ENCODE measurements at regions not wholly inside any gene's neighbourhood (a gene's known extent, or its start where the extent isn't known, plus 50 kb on each side); places are given as distances from the start of the nearest gene placed in this dataset.

DNA sequence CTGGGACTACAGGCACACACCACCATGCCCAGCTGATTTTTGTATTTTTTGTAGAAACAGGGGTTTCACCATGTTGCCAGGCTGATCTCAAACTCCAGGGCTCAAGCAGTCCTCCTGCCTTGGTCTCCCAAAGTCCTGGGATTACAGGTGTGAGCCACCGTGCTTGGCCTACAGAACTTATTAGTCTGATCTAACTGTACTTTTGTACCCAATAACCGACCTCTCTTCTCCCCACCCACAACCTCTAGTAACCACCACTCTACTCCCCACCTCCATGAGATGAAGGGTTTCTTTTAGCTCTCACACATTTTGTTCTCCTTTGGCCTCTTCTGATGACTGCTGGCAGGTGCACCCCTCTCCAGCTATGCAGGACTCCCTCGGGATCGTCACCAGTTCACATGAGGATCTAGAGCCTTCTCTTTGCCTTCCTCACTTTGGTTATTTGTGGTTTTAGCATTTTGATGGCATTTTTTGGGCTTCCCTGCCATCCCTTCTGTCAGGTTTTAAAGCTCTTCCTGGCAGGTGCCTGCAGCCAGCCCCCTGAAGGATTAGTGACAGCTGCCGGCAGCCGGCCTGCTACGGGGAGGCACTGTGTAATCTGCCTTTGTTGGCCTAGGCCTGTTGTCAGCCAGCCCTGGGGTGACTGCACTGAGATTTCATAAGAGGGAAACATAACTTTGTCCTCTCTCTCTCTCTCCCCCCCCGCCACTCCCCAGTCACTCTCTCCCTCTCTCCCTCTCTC lies 99.8 kb upstream of the ATP1A1 start (continued):
- TF ChIP-seq FOXO1 (CRISPR knock-in tag; IDR thresholded peaks at IDR 0.05) (peak; percentile 54; the same call in 1 of the 2 replicates), ZNF598 (CRISPR knock-in tag; IDR thresholded peaks at IDR 0.05; ENCODE audit: borderline replicate concordance) (no peak), RXRB (CRISPR knock-in tag; IDR thresholded peaks at IDR 0.05; ENCODE audit: borderline replicate concordance) (0 out of 2 replicates have a peak, but pooled peaks have one; percentile 32), MAZ (IDR thresholded peaks at IDR 0.05; ENCODE audit: borderline replicate concordance, low read depth, low read length) (no peak), MAZ (CRISPR knock-in tag; IDR thresholded peaks at IDR 0.05; ENCODE audit: low read depth) (peak; percentile 61; the same call in 1 of the 2 replicates), RARA (CRISPR knock-in tag; IDR thresholded peaks at IDR 0.05) (peak; percentile 45; the same call in 1 of the 2 replicates), HOXA9 (CRISPR knock-in tag; IDR thresholded peaks at IDR 0.05; ENCODE audit: borderline replicate concordance) (no peak), PITX1 (CRISPR knock-in tag; IDR thresholded peaks at IDR 0.05) (peak; percentile 88), GLI4 (CRISPR knock-in tag; IDR thresholded peaks at IDR 0.05; ENCODE audit: borderline replicate concordance) (peak; percentile 43; the same call in 1 of the 2 replicates), PHF8 (CRISPR knock-in tag; IDR thresholded peaks at IDR 0.05) (0 out of 2 replicates have a peak, but pooled peaks have one; percentile 42)
- TF ChIP-seq, protein P1, sequence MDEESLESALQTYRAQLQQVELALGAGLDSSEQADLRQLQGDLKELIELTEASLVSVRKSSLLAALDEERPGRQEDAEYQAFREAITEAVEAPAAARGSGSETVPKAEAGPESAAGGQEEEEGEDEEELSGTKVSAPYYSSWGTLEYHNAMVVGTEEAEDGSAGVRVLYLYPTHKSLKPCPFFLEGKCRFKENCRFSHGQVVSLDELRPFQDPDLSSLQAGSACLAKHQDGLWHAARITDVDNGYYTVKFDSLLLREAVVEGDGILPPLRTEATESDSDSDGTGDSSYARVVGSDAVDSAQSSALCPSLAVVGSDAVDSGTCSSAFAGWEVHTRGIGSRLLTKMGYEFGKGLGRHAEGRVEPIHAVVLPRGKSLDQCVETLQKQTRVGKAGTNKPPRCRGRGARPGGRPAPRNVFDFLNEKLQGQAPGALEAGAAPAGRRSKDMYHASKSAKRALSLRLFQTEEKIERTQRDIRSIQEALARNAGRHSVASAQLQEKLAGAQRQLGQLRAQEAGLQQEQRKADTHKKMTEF (CRISPR knock-in tag; IDR thresholded peaks at IDR 0.05): peak; percentile 38; the same call in 1 of the 2 replicates
- TF ChIP-seq, protein P2, sequence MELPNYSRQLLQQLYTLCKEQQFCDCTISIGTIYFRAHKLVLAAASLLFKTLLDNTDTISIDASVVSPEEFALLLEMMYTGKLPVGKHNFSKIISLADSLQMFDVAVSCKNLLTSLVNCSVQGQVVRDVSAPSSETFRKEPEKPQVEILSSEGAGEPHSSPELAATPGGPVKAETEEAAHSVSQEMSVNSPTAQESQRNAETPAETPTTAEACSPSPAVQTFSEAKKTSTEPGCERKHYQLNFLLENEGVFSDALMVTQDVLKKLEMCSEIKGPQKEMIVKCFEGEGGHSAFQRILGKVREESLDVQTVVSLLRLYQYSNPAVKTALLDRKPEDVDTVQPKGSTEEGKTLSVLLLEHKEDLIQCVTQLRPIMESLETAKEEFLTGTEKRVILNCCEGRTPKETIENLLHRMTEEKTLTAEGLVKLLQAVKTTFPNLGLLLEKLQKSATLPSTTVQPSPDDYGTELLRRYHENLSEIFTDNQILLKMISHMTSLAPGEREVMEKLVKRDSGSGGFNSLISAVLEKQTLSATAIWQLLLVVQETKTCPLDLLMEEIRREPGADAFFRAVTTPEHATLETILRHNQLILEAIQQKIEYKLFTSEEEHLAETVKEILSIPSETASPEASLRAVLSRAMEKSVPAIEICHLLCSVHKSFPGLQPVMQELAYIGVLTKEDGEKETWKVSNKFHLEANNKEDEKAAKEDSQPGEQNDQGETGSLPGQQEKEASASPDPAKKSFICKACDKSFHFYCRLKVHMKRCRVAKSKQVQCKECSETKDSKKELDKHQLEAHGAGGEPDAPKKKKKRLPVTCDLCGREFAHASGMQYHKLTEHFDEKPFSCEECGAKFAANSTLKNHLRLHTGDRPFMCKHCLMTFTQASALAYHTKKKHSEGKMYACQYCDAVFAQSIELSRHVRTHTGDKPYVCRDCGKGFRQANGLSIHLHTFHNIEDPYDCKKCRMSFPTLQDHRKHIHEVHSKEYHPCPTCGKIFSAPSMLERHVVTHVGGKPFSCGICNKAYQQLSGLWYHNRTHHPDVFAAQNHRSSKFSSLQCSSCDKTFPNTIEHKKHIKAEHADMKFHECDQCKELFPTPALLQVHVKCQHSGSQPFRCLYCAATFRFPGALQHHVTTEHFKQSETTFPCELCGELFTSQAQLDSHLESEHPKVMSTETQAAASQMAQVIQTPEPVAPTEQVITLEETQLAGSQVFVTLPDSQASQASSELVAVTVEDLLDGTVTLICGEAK (IDR thresholded peaks at IDR 0.05): no peak
- TF ChIP-seq, protein P2 (CRISPR knock-in tag; IDR thresholded peaks at IDR 0.05): peak; percentile 20; the same call in 1 of the 2 replicates
- TF ChIP-seq, protein P3, sequence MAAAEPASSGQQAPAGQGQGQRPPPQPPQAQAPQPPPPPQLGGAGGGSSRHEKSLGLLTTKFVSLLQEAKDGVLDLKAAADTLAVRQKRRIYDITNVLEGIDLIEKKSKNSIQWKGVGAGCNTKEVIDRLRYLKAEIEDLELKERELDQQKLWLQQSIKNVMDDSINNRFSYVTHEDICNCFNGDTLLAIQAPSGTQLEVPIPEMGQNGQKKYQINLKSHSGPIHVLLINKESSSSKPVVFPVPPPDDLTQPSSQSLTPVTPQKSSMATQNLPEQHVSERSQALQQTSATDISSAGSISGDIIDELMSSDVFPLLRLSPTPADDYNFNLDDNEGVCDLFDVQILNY (CRISPR knock-in tag; conservative IDR thresholded peaks at IDR 0.05): no peak
